Skeletal muscle satellite cell (primary cell): ENCODE measurements at regions not wholly inside any gene's neighbourhood (a gene's known extent, or its start where the extent isn't known, plus 50 kb on each side); places are given as distances from the start of the nearest gene placed in this dataset.
A peak's percentile ranks its signal among the peaks of the same experiment; 100 is the strongest.

ENCODE experiments used
- H3K27me3 ChIP-seq: 2 replicates; pipeline ENCODE4 v1.7.0; 2013; ENCODE audit warnings: low read length; ENCODE audit not compliant: control insufficient read depth, insufficient read depth
- H3K36me3 ChIP-seq: 2 replicates; pipeline ENCODE4 v1.7.0; 2013; ENCODE audit warnings: mild to moderate bottlenecking, control low read depth, low read length; ENCODE audit not compliant: insufficient read depth
- H3K4me1 ChIP-seq: 2 replicates; pipeline ENCODE4 v1.7.0; 2013; ENCODE audit warnings: low read length; ENCODE audit not compliant: control insufficient read depth, insufficient read depth
- H3K4me2 ChIP-seq: 2 replicates; pipeline ENCODE4 v1.7.0; 2013; ENCODE audit warnings: mild to moderate bottlenecking, low read length
- H3K4me3 ChIP-seq: 2 replicates; pipeline ENCODE4 v1.7.0; 2013; ENCODE audit warnings: low read length
- H3K9ac ChIP-seq: 2 replicates; pipeline ENCODE4 v1.7.0; 2013; ENCODE audit warnings: mild to moderate bottlenecking, low read depth, low read length, moderate library complexity
- H3K9me3 ChIP-seq: replicated peaks from 2 replicates; pipeline ENCODE4 v1.7.0; 2013; ENCODE audit warnings: mild to moderate bottlenecking, control low read depth, low read length

DNA sequence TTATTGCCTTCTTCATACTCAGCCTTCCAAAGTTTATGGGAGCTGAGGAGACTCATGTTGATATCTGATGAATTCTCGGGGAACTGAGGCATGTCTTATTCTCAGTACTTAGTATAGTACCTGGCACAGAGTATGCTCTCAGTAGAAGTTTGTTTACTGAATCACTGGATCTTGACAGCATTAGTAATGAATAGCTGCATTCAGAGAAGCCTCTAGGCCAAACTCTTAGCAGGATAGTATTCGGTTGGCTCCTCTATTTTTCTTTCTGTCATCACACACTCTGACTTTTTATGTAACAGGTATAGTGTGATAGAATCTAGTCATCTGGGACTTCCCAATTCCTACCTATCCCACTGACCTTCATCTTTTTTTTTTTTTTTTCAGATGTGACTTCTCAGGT is 566.4 kb upstream of the MAN1A1 start:
- Histone ChIP-seq H3K9ac (no peak overlapping the region), H3K4me3 (no peak overlapping the region), H3K4me2 (no peak overlapping the region), H3K4me1 (no peaks in the 10 kb centered on the region), H3K36me3 (no peaks in the 10 kb centered on the region), H3K9me3 (no peaks in the 10 kb centered on the region), H3K27me3 (no peaks in the 10 kb centered on the region)

DNA sequence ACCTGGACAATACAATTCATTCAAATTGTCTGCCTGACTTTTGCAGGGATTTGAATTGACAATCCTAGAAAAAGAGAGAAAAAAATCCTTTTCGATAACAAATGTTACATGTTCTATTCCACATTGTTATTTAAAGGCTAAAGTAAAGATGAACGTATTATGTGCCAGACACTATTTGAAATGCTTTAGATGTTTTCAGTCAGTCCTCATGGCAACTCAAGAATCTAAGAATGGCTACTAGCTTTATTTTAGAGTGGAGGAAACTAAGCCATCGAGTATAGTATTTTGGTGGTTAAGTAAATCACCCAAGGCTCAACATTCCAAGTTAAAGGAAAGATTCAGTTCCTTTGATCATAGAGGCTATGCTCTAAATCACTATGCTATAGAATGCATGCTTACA is 558.6 kb upstream of the MAN1A1 start:
- Histone ChIP-seq H3K4me3 (no peak overlapping the region), H3K9me3 (no peaks in the 10 kb centered on the region), H3K4me2 (no peak overlapping the region), H3K36me3 (no peaks in the 10 kb centered on the region), H3K4me1 (no peaks in the 10 kb centered on the region), H3K27me3 (no peaks in the 10 kb centered on the region), H3K9ac (no peak overlapping the region)

DNA sequence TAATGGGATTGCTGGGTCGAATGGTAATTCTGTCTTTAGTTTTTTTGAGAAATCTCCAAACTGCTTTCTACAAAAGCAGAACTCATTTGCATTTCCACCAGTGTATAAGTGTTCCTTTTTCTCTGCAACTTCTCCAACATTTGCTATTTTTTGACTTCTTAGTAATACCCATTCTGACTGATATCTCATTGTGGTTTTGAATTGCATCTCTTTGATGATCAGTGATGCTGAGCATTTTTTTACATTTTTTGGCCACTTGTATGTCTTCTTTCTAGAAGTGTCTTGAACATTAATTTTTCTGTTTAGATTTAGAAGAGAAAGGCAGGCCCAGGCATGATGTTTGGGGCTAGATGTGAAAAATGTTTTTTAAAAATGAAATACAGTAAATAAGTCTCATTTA is 553.1 kb upstream of the MAN1A1 start:
- Histone ChIP-seq H3K4me2 (no peak overlapping the region), H3K4me1 (no peaks in the 10 kb centered on the region), H3K9me3 (no peaks in the 10 kb centered on the region), H3K4me3 (no peak overlapping the region), H3K27me3 (no peaks in the 10 kb centered on the region), H3K9ac (no peak overlapping the region), H3K36me3 (no peaks in the 10 kb centered on the region)

DNA sequence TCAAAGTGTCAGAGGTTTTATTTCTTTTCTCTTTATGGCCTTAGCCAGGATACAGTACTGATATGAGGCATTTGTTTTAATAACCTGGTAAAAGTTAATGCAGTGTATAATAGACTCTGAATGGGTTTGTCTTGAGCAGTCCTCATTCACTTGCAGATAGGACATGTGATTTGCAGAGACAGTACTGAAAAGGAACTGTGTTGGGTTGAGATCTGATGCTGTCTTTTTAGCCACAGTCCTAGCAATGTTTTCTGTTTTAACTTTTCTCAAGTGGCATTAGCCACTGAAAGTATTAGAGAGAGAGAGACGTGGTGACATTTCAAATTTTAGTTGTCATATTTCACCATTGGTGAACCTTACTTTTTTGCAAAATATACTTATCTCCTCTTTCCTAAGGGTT is 547.2 kb upstream of the MAN1A1 start:
- Histone ChIP-seq H3K9ac (no peak overlapping the region), H3K4me3 (no peak overlapping the region), H3K9me3 (no peaks in the 10 kb centered on the region), H3K36me3 (no peaks in the 10 kb centered on the region), H3K4me1 (no peaks in the 10 kb centered on the region), H3K4me2 (no peak overlapping the region), H3K27me3 (no peaks in the 10 kb centered on the region)

DNA sequence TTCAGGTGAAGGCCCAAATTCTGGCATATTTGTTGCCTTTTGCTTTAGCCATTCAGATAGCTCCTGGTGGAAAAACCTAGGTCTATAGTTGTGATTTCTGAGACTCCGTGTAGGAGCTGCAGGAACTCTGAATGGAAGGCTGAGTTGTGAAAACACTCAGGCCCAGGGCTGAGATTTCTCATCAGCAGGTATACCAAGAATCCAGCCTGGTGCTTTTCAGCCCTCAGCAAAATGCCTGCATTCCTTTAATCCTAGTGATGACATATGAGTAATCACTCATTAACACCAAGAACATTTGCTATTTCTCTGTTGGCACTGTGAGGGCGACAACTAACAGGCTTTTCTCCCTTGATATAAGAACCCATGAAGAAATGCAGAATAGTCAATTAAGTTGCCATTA is 546.1 kb upstream of the MAN1A1 start:
- Histone ChIP-seq H3K36me3 (no peaks in the 10 kb centered on the region), H3K9ac (no peak overlapping the region), H3K9me3 (no peaks in the 10 kb centered on the region), H3K4me3 (no peak overlapping the region), H3K27me3 (no peaks in the 10 kb centered on the region), H3K4me1 (no peaks in the 10 kb centered on the region), H3K4me2 (no peak overlapping the region)

DNA sequence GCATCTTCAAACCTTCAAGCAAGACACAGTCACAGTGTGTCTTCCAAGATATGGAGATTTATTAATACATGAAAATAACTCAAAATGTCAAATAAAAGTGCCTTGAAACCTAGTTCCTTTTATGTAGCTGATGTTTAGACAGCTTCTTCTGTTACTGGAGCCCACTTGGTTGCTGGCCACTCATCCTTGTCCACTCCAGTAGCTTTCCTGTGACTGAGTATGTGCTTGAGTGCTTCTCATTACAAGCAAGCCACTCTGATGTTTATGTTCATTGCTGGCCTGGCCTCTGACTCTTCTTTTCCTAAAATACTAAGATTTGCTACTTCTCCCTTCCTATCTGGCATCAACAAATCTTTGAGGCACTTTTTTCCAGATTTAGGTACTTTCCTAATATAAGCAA is 545.2 kb upstream of the MAN1A1 start:
- Histone ChIP-seq H3K9me3 (no peaks in the 10 kb centered on the region), H3K4me3 (no peak overlapping the region), H3K9ac (no peak overlapping the region), H3K4me1 (no peaks in the 10 kb centered on the region), H3K27me3 (no peaks in the 10 kb centered on the region), H3K36me3 (no peaks in the 10 kb centered on the region), H3K4me2 (no peak overlapping the region)

DNA sequence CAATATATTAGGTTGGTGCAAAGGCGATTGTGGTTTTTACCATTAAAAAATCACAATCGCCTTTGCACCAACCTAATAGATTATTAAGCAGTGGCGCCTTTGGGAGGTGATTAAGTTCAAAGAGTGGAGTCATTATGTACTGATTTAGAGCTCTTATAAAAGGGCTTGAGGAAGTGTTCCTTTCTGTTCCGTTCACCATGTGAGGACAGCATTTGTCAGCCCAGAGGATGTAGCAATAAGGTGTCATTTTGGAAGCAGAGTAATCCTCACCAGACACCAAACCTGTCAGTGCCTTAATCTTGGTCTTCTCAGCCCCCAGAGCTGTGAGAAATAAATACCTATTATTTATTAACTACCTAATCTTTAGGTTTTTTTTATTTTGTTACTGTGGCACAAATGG is 542.1 kb upstream of the MAN1A1 start:
- H3K4me1 ChIP-seq: no peaks in the 10 kb centered on the region
- no peak overlapping the region for H3K9ac ChIP-seq
- H3K27me3 ChIP-seq: no peaks in the 10 kb centered on the region
- no peak overlapping the region for H3K4me2 ChIP-seq
- H3K36me3 ChIP-seq: no peaks in the 10 kb centered on the region
- H3K4me3 ChIP-seq: no peak overlapping the region
- H3K9me3 ChIP-seq: no peaks in the 10 kb centered on the region

DNA sequence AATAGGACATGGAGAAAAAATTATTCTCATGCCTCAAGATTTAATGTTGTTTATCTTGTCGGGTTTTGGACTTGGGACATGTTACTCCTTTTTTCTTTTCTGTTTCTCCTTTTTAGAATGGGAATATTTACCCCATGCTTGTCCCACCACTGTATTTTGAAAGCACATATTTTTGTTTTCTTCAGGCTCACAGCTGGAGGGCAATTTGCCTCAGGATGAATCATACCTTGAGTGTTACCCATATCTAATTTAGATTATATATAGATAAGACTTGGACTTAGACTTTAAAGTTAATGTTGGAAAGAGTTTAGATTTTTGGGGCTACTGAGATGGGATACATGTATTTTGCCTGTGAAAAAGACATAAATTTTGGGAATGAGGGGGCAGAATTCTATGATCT is 541.6 kb upstream of the MAN1A1 start:
- Histone ChIP-seq H3K36me3 (no peaks in the 10 kb centered on the region), H3K27me3 (no peaks in the 10 kb centered on the region), H3K9ac (no peak overlapping the region), H3K9me3 (no peaks in the 10 kb centered on the region), H3K4me2 (no peak overlapping the region), H3K4me1 (no peaks in the 10 kb centered on the region), H3K4me3 (no peak overlapping the region)

DNA sequence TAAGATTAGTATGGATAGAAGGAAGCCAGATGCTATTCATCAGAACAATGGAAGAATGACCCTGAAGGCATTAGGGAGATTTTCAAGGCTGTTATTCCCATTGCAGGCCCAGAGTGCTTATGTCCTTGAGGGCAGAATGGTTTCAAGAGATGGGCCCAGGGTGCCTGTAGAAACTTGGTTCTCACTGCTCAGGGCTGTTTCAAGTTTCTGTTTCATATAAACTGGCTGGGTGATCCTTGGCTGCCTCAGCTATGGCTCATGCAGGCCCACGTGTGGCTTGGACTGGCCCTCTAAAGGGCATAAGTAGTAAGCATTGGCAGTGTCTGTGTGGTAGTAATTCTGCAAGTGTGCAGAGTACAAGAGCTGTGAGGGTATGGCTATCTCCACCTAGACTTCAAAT is 540.9 kb upstream of the MAN1A1 start:
- Histone ChIP-seq H3K9ac (no peak overlapping the region), H3K27me3 (no peaks in the 10 kb centered on the region), H3K4me2 (no peak overlapping the region), H3K9me3 (no peaks in the 10 kb centered on the region), H3K4me3 (no peak overlapping the region), H3K4me1 (no peaks in the 10 kb centered on the region), H3K36me3 (no peaks in the 10 kb centered on the region)

DNA sequence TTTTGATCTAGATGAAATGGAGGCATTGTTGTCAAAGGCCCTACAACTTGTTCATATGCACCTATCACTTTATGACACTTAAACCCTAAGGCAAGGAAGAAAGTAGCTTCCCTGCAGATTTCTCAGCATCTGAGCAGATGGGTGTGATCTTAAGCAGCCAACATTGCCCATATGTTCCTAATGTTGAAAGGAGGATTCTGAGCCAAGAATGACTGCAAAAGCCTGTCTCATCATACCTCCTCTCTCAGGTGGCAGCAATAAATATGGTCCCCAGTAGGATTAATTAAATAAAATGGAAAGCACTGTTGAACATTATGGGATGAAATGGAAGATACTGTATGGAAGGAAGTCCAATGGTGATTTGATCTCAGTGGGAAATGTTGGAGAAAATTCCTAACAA is 538.1 kb upstream of the MAN1A1 start:
- Histone ChIP-seq H3K36me3 (no peaks in the 10 kb centered on the region), H3K4me2 (no peak overlapping the region), H3K9ac (no peak overlapping the region), H3K4me3 (no peak overlapping the region), H3K9me3 (no peaks in the 10 kb centered on the region), H3K4me1 (no peaks in the 10 kb centered on the region), H3K27me3 (no peaks in the 10 kb centered on the region)

DNA sequence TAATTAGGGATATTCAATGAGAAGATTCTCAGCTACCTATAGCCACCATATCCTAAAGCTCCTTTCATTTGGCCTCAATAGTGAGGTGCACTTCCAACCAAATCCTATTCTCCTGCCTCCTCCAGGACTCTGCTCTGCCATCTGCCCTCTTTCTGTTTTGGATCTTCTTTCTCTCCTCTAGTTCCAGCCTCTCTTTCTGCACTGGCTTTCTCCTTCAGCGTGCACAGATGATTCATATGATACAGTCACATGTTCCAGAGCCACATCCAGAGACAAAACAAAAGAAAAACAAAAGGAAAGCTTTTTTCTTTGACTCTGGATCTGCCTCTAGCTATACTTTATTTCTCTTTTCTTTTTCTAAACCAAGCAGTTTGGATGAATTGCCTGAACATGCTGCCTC is 531.9 kb upstream of the MAN1A1 start:
- Histone ChIP-seq H3K9me3 (no peaks in the 10 kb centered on the region), H3K9ac (no peak overlapping the region), H3K4me1 (peaks cover 5% of the 10 kb centered on the region), H3K27me3 (no peaks in the 10 kb centered on the region), H3K4me3 (no peak overlapping the region), H3K36me3 (no peaks in the 10 kb centered on the region), H3K4me2 (peak overlapping the region; percentile 57)

DNA sequence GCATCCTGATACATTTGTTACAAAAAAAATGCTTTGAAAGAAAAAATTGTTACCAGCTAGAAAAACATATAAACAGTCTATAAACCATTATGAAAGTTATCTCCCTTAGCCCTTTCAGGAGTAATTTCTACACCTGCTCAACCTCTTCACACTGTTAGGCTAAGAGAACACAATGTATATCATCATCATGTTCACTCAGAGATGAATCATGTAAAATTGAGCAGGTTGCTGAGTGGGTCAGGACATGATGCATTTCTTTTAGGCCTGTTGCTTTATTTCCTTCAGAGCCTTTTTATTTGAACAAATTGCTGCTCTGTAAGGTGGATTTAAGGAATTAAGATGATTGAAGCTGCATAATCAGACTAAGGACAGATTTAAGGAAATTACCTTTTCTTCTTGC is 531.3 kb upstream of the MAN1A1 start:
- Histone ChIP-seq H3K27me3 (no peaks in the 10 kb centered on the region), H3K4me1 (peaks cover 5% of the 10 kb centered on the region), H3K4me3 (no peak overlapping the region), H3K36me3 (no peaks in the 10 kb centered on the region), H3K9ac (no peak overlapping the region), H3K9me3 (no peaks in the 10 kb centered on the region), H3K4me2 (no peak overlapping the region)

DNA sequence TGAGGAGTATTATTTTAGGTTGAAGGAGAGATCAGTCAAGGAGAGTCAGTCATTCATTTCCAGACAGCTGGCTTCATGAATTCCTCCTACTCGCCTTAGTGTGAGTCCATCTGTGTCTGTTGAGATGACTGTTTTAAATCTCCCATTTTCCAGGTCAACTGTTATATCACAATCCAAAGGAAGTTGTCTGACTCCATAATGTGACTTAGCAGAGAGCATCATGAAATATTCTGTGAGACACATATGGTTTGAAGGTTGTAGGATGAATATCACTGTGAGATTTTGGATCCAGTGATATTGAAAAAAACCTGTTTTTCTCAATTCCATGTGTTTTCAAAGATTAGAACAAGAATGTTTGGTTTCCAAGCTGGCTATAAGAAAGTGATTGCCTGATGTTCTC is 530.2 kb upstream of the MAN1A1 start:
- H3K27me3 ChIP-seq: no peaks in the 10 kb centered on the region
- H3K4me1 ChIP-seq: peaks cover 5% of the 10 kb centered on the region
- no peak overlapping the region for H3K4me3 ChIP-seq
- no peaks in the 10 kb centered on the region for H3K36me3 ChIP-seq
- H3K4me2 ChIP-seq: no peak overlapping the region
- H3K9me3 ChIP-seq: no peaks in the 10 kb centered on the region
- H3K9ac ChIP-seq: no peak overlapping the region
